Erythroblast (primary cell): ENCODE measurements at regions not wholly inside any gene's neighbourhood (a gene's known extent, or its start where the extent isn't known, plus 50 kb on each side); places are given as distances from the start of the nearest gene placed in this dataset.

Experiments used
- GATA1 ChIP-seq: IDR thresholded peaks from 2 replicates; pipeline ENCODE4 v1.6.1; 2011; ENCODE audit warnings: low read depth, mild to moderate bottlenecking, control low read depth, low read length, moderate library complexity
- POLR2A ChIP-seq: IDR thresholded peaks from 2 replicates; pipeline ENCODE4 v1.6.1; 2011; ENCODE audit warnings: mild to moderate bottlenecking, low read length

- no peak for TF ChIP-seq POLR2A
- no peak for TF ChIP-seq GATA1
These were observed 407.8 kb upstream of the PODXL start for GRCh38 chr7:131964203-131964602.
